HG03378 (cell line): ENCODE measurements at regions not wholly inside any gene's neighbourhood (a gene's known extent, or its start where the extent isn't known, plus 50 kb on each side); places are given as distances from the start of the nearest gene placed in this dataset.

Experiments
- ATAC-seq: cut with Tn5 transposase; IDR thresholded peaks from one replicate; pipeline ENCODE4 v1.9.1; 2021; ENCODE audit warnings: mild to moderate bottlenecking, moderate library complexity; ENCODE audit not compliant: unreplicated experiment

DNA sequence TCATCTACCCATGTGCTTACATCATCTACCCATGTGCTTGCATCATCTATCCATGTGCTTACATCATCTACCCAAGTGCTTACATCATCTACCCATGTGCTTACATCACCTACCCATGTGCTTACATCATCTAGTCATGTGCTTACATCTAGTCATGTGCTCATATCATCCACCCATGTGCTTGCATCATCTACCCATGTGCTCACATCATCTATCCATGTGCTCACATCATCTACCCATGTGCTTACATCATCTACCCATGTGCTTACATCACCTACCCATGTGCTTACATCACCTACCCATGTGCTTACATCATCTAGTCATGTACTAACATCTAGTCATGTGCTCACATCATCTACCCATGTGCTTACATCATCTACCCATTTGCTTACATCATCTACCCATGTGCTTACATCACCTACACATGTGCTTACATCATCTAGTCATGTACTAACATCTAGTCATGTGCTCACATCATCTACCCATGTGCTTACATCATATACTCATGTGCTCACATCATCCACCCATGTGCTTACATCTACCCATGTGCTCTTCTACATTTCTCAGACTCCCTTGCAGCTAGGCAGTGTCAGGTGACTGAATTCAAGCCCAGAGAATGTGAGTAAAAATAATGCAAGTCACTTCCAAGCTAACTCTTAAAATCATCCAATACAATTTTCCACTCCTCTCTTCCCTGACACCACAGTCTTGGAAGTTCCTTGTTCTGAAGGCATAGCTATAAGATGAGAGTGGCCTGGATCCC lies 196.8 kb downstream of the CBLN1 start:
- ATAC-seq, result no peak

DNA sequence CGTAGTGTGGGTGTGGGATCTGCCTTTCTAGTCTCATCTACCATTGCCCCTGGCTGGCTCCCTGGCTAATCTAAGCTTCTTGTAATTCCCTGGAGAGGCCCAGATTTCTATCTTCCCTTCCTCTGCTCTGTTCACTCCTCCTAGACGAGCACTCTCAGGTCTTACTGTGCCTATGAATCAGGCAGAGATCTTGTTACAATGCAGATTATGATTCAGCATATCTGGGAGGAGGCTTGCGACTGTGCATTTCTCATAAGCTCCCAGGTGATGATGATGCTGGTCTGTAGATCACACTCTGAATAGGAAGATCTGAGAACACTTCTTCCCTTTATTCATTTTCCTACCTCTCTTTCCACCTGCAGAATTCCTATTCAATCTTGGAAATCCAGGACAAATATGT lies 200.1 kb downstream of the CBLN1 start:
- no peak for ATAC-seq

DNA sequence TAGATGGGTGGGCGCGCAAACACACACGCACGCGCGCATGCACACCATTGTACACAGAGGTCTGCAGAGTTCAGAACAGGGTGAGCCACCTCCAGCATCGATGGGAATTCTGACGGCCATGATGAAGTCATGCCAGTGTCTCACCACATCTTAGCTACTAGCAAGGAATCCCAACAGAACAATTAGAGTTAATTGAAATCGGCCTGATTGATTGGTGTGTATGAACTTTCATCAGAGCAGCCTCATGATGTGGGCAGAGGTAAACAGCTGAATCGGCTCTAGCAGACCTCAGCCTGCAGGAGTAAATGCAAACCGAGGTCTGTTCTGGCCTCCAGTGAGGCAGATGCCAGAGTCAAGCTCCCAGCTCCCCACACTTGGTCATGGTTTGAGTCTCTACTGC lies 200.6 kb downstream of the CBLN1 start:
- ATAC-seq, result no peak

DNA sequence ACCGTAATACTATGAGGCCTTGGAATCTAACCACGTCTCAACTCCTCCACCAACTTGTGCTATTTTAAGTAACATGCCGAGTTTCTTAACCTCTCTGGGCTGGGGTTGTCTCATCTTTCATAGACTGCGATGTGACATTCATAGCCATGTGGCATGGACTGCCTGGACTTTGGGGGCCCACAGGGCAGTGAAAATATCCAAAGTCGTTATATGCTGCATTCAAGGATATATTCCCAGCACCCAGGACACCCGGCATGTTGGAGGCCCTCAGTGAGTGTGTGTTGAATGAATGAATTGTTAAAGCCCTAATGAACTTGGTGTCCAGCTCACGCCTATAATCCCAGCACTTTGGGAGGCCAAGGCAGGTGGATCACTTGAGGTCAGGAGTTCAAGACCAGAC lies 203.1 kb downstream of the CBLN1 start:
- no peak for ATAC-seq

DNA sequence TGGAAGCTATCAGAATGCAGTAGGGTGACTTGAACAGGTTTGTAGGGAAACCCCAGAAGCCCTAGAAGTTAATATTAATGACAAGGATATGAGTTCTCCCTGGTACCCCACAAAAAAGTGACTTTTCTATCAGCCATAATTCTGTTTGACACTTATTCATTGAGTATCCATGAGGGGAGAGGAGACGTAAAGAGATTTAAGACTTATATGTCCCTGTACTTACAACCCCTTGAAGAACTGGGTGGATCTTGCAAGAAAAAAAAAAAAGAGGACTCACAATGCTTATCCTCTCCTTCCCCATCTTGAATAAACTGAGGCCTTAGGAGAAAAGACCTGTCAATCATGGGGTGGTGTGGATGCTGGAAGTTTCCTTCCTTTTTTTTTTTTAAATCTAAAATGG lies 203.5 kb downstream of the CBLN1 start:
- no peak for ATAC-seq

GRCh38 chr16:49075709-49076108 lies 205.9 kb downstream of the CBLN1 start:
- ATAC-seq, result no peak

- no peak for ATAC-seq
These were observed 213.4 kb downstream of the CBLN1 start for GRCh38 chr16:49068224-49068623.

GRCh38 chr16:49067776-49068175 lies 213.9 kb downstream of the CBLN1 start:
- ATAC-seq, result no peak

DNA sequence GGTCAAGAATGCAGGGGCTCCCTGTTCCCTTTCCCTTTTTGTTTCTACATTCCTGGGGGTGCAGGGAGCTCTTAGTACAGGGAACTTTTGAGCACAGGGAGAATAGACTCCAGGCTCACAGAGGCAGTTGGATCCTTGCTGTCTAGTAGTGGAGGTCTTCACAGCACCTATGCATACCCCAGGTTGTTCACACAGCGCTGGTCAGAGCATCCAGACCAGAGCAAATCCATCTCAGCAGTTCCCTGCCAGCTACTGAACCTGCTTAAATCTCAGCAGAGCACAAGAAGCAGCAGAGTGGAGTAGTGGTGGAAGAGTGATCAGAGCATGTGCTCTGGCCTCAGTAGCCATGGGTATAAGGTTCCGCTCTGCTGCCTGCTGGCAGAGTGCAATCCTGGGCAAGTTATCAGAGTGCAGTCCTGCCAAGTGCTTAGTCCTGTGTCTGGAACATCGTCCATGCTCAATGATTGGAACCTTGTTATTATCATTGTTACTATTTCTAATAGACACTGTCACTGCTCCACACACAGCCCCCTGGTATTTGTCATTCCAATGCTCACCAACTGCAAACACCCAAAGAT lies 220.4 kb downstream of the CBLN1 start:
- no peak for ATAC-seq

- no peak for ATAC-seq
These were observed 220.9 kb downstream of the CBLN1 start for GRCh38 chr16:49060728-49061127.

GRCh38 chr16:49058382-49058781 lies 223.3 kb downstream of the CBLN1 start:
- ATAC-seq, result no peak

DNA sequence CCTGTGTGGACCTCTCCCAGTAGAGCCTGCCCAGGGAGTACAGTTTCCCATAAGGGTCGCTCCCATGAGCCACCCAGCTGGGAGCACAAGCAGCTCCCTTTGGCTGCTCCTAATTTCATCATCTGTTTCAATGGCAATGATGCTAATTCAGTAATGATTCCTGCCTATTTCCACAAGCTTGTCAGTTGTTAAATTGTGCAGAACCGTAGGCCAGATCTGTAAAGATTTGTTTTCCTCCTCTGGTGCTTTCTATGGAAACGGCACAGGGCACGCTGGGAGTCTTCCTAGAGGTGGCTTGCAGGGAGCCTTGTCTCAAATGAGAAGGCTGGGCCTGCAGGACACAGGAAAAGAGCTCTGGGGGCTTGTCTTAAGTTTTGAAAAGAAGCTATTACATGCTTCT lies 223.7 kb downstream of the CBLN1 start:
- ATAC-seq, result no peak

DNA sequence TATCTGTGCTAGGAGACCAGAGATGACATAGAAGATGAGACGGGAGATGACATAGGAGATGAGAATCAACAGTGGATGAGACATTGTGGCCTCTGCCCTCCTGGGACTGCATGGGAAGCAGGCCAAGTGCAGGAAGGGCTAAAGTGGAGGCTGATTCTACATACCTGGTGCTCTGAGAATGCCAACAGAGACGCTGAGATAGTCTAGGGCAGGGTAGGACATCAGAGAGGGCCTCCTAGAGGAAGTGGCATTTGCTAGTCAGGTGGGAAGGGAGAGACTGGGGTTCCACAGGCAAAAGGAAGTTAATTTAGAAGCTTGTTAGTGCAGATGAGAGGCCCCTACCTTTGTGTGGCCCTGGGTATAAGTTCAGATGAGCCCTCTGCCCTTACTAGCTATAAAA lies 224.2 kb downstream of the CBLN1 start:
- no peak for ATAC-seq

DNA sequence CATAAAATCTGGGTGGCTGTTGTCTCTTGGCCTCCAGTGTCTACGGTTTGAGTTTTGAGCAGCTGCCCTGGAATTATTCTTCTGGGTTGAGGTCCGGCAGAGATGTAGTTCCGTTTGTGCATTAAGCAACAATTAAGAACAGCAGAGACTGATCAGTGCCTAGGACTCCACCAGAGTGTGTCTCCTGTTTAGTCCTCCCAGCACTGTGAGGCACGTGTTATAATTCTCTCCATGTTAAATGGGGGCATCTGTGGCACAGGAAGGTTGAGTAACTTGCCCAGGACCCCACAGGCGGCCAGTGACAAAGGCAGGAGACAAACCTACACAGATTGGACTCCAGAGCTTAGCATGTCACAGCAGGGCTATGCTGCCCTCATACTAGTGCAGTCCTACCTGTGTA lies 225.1 kb downstream of the CBLN1 start:
- ATAC-seq, result no peak

DNA sequence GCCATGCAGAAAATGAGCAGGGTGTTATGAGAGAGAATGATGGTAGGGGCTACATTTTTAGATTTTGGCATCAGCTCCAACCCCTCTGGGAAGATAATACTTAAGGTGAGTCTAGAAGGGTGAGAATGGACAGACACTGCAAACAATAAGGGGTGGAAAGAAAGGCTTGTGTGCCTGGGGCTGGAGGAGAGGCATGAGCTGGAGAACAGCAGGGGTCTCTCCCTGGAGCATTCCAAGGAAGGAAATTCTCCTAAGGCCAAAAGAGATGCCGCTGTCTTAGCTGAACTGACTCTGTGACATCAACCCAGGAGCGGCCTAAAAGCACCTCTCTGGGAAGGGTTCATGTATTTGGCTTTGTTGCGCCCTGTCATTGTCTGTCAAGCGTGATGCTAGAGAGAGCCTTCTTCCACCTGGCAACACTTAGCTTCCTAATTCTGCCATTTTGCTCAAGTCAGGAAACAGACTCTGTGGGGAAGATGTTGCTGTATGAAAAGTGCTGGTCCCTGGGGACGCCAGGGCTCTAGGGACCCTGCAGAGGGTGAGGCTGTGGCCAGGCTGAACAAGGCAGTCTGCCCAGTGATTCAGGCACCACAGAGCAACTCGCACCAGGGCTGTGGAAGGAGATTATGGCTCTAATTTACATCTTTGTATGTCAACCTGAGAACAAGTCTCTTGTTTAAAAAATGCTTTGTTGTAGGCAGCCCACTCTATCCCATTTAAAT lies 225.7 kb downstream of the CBLN1 start:
- no peak for ATAC-seq

DNA sequence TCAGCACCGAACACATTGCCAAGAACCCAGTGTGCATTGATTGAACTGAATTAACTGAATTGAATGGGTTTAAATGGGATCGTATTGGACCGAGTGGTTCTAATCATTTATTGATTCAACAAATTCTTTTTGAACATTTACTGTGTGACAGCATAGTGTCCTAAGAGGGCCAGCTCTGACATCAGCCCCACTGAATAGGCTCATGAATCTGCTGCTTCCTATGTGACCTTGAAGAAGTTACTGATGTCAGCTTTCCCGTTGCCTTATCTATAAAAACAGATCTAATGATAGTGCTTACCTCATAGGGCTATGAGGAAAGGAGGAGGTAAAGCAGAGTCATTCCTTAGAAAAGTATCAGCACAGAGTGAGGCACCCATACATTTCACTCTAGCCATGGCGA lies 226.3 kb downstream of the CBLN1 start:
- ATAC-seq, result no peak

GRCh38 chr16:49054606-49055005 lies 227.0 kb downstream of the CBLN1 start:
- ATAC-seq, result no peak

DNA sequence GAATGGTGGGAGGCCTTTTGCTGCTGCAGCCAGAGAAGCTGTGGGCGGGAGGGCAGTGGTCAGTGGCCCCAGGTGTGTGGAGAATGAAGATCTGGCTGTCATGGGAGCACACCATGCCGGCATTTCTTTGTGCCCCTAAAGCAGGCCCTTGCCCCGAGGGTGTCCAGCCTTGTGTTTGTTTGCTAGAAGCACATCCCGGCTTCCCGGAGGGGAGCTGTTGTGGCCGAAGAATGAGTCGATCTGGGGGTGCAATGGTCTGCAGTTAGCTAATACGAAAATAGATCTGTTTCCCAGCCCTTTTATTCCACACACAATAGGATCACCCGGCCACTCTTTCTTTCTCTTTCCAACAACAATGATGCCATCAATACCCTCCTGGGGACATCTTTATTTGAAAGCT lies 228.8 kb downstream of the CBLN1 start:
- ATAC-seq, result no peak

- no peak for ATAC-seq
These were observed 230.1 kb downstream of the CBLN1 start for GRCh38 chr16:49051576-49051975.

DNA sequence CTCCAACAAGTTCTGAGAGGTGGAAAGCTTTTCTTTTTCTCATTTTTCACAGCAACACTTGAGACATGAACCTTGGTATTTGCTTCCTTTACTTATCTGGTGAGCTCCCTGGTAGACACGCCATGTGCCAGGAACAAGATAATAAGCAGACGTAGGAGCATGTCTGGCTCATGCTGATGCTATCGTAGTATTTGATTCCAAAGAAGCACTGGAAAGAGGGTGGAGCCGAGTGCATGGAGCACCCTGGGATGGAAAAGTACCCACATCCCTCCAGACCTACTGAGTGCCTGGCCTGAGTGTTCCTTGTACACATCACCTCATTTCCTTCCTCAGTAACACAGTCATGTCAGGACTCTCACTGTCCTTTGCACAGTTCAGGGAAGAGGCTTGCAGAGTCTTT lies 231.0 kb downstream of the CBLN1 start:
- no peak for ATAC-seq

- no peak for ATAC-seq
These were observed 232.0 kb downstream of the CBLN1 start for GRCh38 chr16:49049644-49050043.

DNA sequence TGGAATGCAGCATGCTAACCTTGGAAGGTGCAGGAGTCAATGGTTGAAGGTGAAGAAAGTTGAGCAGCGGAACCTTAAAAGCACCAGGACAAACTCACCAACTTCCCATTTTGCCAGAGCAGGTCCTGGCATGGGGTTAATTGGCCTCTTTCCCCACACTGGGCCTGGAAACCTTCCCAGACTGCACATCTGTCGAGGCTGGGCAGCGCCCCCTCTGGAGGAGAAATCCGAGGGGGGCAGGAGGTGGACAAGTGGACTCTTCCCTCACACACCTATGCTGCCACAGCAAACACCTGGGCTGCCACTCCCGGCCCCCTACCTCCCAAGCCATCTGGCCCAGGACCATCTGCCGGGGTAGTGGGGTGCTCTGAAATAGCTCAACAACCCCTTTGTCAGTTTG lies 232.4 kb downstream of the CBLN1 start:
- no peak for ATAC-seq
